ENCODE measurements at regions not wholly inside any gene's neighbourhood (a gene's known extent, or its start where the extent isn't known, plus 50 kb on each side); places are given as distances from the start of the nearest gene placed in this dataset.
A peak's percentile ranks its signal among the peaks of the same experiment; 100 is the strongest.

DNA sequence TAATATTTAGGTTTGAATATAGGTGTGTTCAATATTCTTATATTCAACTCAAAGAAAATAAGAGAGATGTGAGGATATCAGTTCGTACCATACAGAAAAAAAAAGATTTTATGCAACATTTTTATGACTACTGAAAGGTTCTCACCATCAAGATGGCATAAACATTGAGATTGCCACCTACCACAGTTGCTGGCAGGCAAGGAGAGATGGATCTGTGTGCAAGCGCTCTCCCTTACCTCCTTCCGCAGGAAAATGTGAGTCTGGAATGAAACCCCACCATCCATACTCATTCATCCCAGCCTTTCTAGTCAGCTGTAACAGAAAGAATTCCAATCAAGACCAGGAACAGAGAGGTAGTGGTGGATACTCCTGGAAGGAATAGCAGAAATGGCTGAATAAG is 376.9 kb downstream of the PPP3CA start:
- peaks cover 11% of the 10 kb centered on the region for H3K27me3 Mint-ChIP-seq (ENCODE audit: low read depth)
- H3K4me1 Mint-ChIP-seq (ENCODE audit: low read depth) = no peaks in the 10 kb centered on the region
- ATAC-seq (replicated peaks in 1 of 2) (no peak), DNase-seq (no peak)
- H3K36me3 Mint-ChIP-seq (ENCODE audit: insufficient read depth in 2 of 2) = no peaks in the 10 kb centered on the region
- peaks cover 0 to 2% of the 10 kb centered on the region in 2 donors for H3K9me3 Mint-ChIP-seq
- no peak overlapping the region for H3K27ac Mint-ChIP-seq
- no peak overlapping the region for H3K4me3 Mint-ChIP-seq

DNA sequence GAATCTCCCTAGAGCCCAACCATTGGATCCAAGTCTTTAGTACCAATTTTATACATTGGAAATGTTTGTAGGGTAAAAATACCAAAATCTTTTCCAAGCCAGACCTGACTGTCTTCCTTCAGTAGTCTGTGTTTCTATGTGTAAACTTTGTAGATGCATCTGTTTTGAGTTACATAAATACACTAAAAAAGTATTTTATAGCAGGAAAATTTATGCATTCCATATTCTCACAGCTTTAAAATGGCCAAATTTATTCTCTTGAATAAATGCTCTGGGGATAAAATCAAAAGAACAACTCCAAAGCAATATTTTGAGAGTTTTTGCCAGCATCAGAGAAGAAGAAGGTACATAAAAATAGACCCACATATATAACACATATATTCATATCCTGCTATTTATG is 377.4 kb downstream of the PPP3CA start:
- no peaks in the 10 kb centered on the region for H3K4me1 Mint-ChIP-seq (ENCODE audit: low read depth)
- no peaks in the 10 kb centered on the region for H3K36me3 Mint-ChIP-seq (ENCODE audit: insufficient read depth in 2 of 2)
- no peak for ATAC-seq (replicated peaks in 1 of 2)
- no peak overlapping the region for H3K4me3 Mint-ChIP-seq
- no peak for DNase-seq
- H3K27ac Mint-ChIP-seq = no peak overlapping the region
- H3K27me3 Mint-ChIP-seq (ENCODE audit: low read depth) = peaks cover 11% of the 10 kb centered on the region
- H3K9me3 Mint-ChIP-seq = peaks cover 0 to 2% of the 10 kb centered on the region in 2 donors

GRCh38 chr4:100968046-100968445 is 379.3 kb downstream of the PPP3CA start:
- no peaks in the 10 kb centered on the region for H3K4me1 Mint-ChIP-seq (ENCODE audit: low read depth)
- no peak for ATAC-seq (replicated peaks in 1 of 2)
- H3K36me3 Mint-ChIP-seq (ENCODE audit: insufficient read depth in 2 of 2) = no peaks in the 10 kb centered on the region
- peaks cover 11% of the 10 kb centered on the region for H3K27me3 Mint-ChIP-seq (ENCODE audit: low read depth)
- no peak overlapping the region for H3K4me3 Mint-ChIP-seq
- peaks cover 0 to 2% of the 10 kb centered on the region in 2 donors for H3K9me3 Mint-ChIP-seq
- no peak for DNase-seq
- no peak overlapping the region for H3K27ac Mint-ChIP-seq

DNA sequence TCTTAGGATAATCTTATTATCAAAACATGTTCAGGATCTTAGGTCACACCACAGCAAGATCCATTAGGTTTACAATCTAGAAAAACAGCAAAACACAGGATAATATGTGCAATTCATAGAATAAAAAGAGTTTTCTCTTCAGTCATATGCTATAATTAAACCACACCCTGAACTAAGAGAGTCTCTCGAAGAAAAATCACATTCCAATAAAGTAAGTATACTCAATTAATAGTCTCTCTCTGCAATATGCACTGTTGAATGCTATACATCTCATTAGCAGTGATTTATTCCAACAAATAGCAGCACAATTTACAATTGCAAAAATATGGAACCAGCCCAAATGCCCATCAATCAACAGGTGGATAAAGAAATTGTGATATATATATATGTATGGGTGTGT is 383.7 kb downstream of the PPP3CA start:
- Mint-ChIP-seq H3K9me3 (peaks cover 0 to 2% of the 10 kb centered on the region in 2 donors), H3K27ac (no peak overlapping the region), H3K4me3 (no peak overlapping the region), H3K36me3 (ENCODE audit: insufficient read depth in 2 of 2) (no peaks in the 10 kb centered on the region), H3K4me1 (ENCODE audit: low read depth) (peaks cover 4% of the 10 kb centered on the region), H3K27me3 (ENCODE audit: low read depth) (peaks cover 8% of the 10 kb centered on the region)
- DNase-seq (no peak), ATAC-seq (replicated peaks in 1 of 2) (no peak)

- ATAC-seq (replicated peaks in 1 of 2) = peak; percentile 65 to 78
- peak; percentile 2 to 5 for DNase-seq
- H3K4me1 Mint-ChIP-seq (ENCODE audit: low read depth) = peaks cover 4% of the 10 kb centered on the region
Observed at GRCh38 chr4:100962698-100963097, 384.6 kb downstream of the PPP3CA start.

GRCh38 chr4:100960232-100960631 is 387.1 kb downstream of the PPP3CA start:
- Mint-ChIP-seq H3K27me3 (ENCODE audit: low read depth) (peaks cover 8% of the 10 kb centered on the region), H3K4me1 (ENCODE audit: low read depth) (peaks cover 4% of the 10 kb centered on the region), H3K27ac (no peak overlapping the region), H3K9me3 (no peaks in the 10 kb centered on the region), H3K4me3 (no peak overlapping the region), H3K36me3 (ENCODE audit: insufficient read depth in 2 of 2) (no peaks in the 10 kb centered on the region)
- ATAC-seq (replicated peaks in 1 of 2) = no peak
- DNase-seq = no peak

More at GRCh38 chr4:100962698-100963097, 384.6 kb downstream of the PPP3CA start:
- Mint-ChIP-seq H3K9me3 (peaks cover 0 to 2% of the 10 kb centered on the region in 2 donors), H3K4me3 (no peak overlapping the region), H3K27me3 (ENCODE audit: low read depth) (peaks cover 8% of the 10 kb centered on the region), H3K27ac (no peak overlapping the region), H3K36me3 (ENCODE audit: insufficient read depth in 2 of 2) (no peaks in the 10 kb centered on the region)

DNA sequence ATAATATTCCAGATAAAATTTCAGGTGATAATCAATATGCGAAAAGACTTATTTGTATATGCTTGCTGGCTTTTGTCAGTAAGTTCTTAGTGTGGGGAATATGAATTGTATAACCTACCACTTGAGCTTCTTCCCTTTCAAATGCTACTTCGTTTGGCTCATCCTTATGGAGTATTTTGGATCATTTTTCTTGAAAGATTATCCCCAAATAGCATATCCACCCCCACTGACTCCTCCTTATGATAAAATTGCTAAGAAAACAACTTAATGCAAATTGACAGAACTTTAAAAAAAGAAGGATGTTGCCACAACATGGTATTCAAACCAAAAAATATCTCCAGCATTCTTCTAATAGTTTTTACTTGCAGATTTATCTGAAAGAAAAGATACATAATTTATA is 393.3 kb downstream of the PPP3CA start:
- no peaks in the 10 kb centered on the region for H3K36me3 Mint-ChIP-seq (ENCODE audit: insufficient read depth in 2 of 2)
- no peak overlapping the region for H3K27ac Mint-ChIP-seq
- DNase-seq (no peak), ATAC-seq (replicated peaks in 1 of 2) (no peak)
- no peaks in the 10 kb centered on the region for H3K4me1 Mint-ChIP-seq (ENCODE audit: low read depth)
- H3K27me3 Mint-ChIP-seq (ENCODE audit: low read depth) = peaks cover 16% of the 10 kb centered on the region
- H3K9me3 Mint-ChIP-seq = no peaks in the 10 kb centered on the region
- no peak overlapping the region for H3K4me3 Mint-ChIP-seq

DNA sequence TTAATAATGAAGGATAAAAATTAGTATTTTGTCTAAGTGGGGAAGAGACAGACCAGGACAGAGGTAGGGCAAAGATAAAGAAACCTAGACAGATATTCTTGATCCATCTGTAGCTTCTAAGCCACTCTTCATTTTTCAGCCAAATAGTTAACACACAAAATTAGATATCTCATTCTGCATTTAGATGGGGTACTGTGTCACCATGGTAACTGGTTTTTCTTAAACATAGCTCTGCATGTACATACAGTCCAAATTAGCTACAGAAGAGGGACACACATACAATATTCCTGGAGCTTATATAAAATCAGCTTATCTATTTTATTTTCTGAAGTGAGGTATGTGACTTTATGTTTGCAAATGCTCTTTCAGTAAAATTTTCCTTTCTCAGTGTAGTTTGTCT is 393.7 kb downstream of the PPP3CA start:
- H3K36me3 Mint-ChIP-seq (ENCODE audit: insufficient read depth in 2 of 2) = no peaks in the 10 kb centered on the region
- H3K27ac Mint-ChIP-seq = no peak overlapping the region
- no peak for ATAC-seq (replicated peaks in 1 of 2)
- no peak for DNase-seq
- no peak overlapping the region for H3K4me3 Mint-ChIP-seq
- peaks cover 16% of the 10 kb centered on the region for H3K27me3 Mint-ChIP-seq (ENCODE audit: low read depth)
- H3K4me1 Mint-ChIP-seq (ENCODE audit: low read depth) = no peaks in the 10 kb centered on the region
- H3K9me3 Mint-ChIP-seq = no peaks in the 10 kb centered on the region

- Mint-ChIP-seq H3K4me1 (ENCODE audit: low read depth) (no peaks in the 10 kb centered on the region), H3K27ac (no peak overlapping the region), H3K27me3 (ENCODE audit: low read depth) (peaks cover 19% of the 10 kb centered on the region), H3K9me3 (no peaks in the 10 kb centered on the region), H3K4me3 (no peak overlapping the region), H3K36me3 (ENCODE audit: insufficient read depth in 2 of 2) (no peaks in the 10 kb centered on the region)
- DNase-seq = no peak
- ATAC-seq (replicated peaks in 1 of 2) = no peak
Observed at GRCh38 chr4:100952590-100952989, 394.7 kb downstream of the PPP3CA start.

DNA sequence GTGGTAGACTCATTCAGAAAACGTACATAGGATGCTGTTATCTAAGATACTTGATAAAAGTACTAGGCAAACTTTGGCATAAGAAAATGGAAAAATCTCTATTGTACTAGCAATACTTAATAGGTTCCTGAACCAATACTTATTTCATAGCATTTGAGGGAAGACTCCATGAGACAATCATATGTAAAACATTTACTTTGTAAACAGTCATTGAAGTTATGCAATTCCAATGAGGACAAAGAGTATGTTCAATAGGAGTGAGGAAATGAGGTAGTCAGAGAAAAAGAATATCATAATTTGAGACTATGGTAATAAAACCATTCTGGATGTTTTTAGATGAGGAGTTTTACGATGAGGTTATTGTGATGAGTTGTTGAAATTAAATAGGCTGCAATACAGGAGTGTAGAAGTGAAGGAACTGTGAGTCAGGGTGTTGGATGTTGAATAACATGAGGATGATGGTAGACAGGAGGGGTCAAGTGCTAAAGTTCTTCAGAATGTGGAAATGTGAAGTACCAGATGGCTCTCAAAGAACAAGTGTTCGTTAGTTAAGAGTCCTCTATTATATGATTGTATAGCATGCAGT is 397.9 kb downstream of the PPP3CA start:
- no peak overlapping the region for H3K4me3 Mint-ChIP-seq
- H3K27ac Mint-ChIP-seq = no peak overlapping the region
- H3K36me3 Mint-ChIP-seq (ENCODE audit: insufficient read depth in 2 of 2) = no peaks in the 10 kb centered on the region
- no peaks in the 10 kb centered on the region for H3K4me1 Mint-ChIP-seq (ENCODE audit: low read depth)
- no peak for ATAC-seq (replicated peaks in 1 of 2)
- H3K9me3 Mint-ChIP-seq = no peaks in the 10 kb centered on the region
- DNase-seq = no peak
- H3K27me3 Mint-ChIP-seq (ENCODE audit: low read depth) = peaks cover 23% of the 10 kb centered on the region

- Mint-ChIP-seq H3K4me3 (no peak overlapping the region), H3K36me3 (ENCODE audit: insufficient read depth in 2 of 2) (no peaks in the 10 kb centered on the region), H3K9me3 (no peaks in the 10 kb centered on the region), H3K27ac (no peak overlapping the region), H3K4me1 (ENCODE audit: low read depth) (no peaks in the 10 kb centered on the region), H3K27me3 (ENCODE audit: low read depth) (peaks cover 24% of the 10 kb centered on the region)
- DNase-seq = no peak
- no peak for ATAC-seq (replicated peaks in 1 of 2)
Observed at GRCh38 chr4:100948911-100949310, 398.4 kb downstream of the PPP3CA start.

GRCh38 chr4:100945789-100946188 is 401.5 kb downstream of the PPP3CA start:
- no peak overlapping the region for H3K4me3 Mint-ChIP-seq
- peaks cover 30% of the 10 kb centered on the region for H3K27me3 Mint-ChIP-seq (ENCODE audit: low read depth)
- no peaks in the 10 kb centered on the region for H3K4me1 Mint-ChIP-seq (ENCODE audit: low read depth)
- no peak for DNase-seq
- H3K9me3 Mint-ChIP-seq = peaks cover 0 to 5% of the 10 kb centered on the region in 2 donors
- no peak overlapping the region for H3K27ac Mint-ChIP-seq
- no peaks in the 10 kb centered on the region for H3K36me3 Mint-ChIP-seq (ENCODE audit: insufficient read depth in 2 of 2)
- no peak for ATAC-seq (replicated peaks in 1 of 2)

DNA sequence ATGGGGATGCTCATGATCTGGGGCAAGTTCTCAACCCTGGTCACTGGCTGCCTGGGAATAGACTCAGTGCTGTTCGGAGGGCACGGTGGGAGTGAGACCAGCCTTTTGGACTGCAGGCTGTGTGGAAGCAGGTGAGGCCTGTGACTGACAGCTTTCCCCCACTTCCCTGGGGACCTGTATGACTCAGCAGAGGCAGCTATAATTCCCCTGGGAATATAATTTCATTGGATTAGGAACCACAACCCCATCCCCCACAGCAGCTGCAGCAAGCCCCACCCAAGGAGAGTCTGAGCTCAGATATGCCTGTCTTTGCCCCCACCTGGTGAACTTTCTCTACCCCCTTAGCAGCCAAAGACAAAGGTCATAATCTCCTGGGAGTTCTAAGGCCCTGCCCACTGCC is 408.6 kb downstream of the PPP3CA start:
- ATAC-seq (replicated peaks in 1 of 2) (no peak), DNase-seq (no peak)
- Mint-ChIP-seq H3K4me1 (ENCODE audit: low read depth) (no peaks in the 10 kb centered on the region), H3K27me3 (ENCODE audit: low read depth) (peaks cover 23% of the 10 kb centered on the region), H3K27ac (no peak overlapping the region), H3K9me3 (peaks cover 0 to 7% of the 10 kb centered on the region in 2 donors), H3K36me3 (ENCODE audit: insufficient read depth in 2 of 2) (no peaks in the 10 kb centered on the region), H3K4me3 (no peak overlapping the region)

GRCh38 chr4:100936661-100937375 is 410.5 kb downstream of the PPP3CA start:
- Mint-ChIP-seq H3K4me3 (no peak overlapping the region), H3K27me3 (ENCODE audit: low read depth) (peaks cover 26% of the 10 kb centered on the region), H3K36me3 (ENCODE audit: insufficient read depth in 2 of 2) (no peaks in the 10 kb centered on the region), H3K9me3 (peaks cover 0 to 2% of the 10 kb centered on the region in 2 donors), H3K27ac (no peak overlapping the region), H3K4me1 (ENCODE audit: low read depth) (peaks cover 5% of the 10 kb centered on the region)
- DNase-seq (no peak), ATAC-seq (replicated peaks in 1 of 2) (no peak)

All from activated T-cell treated with anti-CD3 and anti-CD28 coated beads, Interleukin-2, amount 50 U/mL, for 72 hours (primary cell).